NOMO-1 treated with DMSO at 0.1 percent for 48 hours (cell line): ENCODE measurements at regions not wholly inside any gene's neighbourhood (a gene's known extent, or its start where the extent isn't known, plus 50 kb on each side); places are given as distances from the start of the nearest gene placed in this dataset.

Experiments
- DNase-seq: peaks from one replicate; lab custom pipeline; 2025; ENCODE audit not compliant: unreplicated experiment; lab: John Stamatoyannopoulos, UW

- DNase-seq, result no peak
Observed at GRCh38 chr18:78727057-78727739, 252.4 kb upstream of the SALL3 start.

GRCh38 chr18:78727877-78728783 lies 251.5 kb upstream of the SALL3 start:
- DNase-seq, result no peak

- DNase-seq, result no peak
Observed at GRCh38 chr18:78728784-78729467, 250.7 kb upstream of the SALL3 start.

- DNase-seq, result no peak
Observed at GRCh38 chr18:78730546-78730945, 249.1 kb upstream of the SALL3 start.

GRCh38 chr18:78731016-78731397 lies 248.6 kb upstream of the SALL3 start:
- no peak for DNase-seq

GRCh38 chr18:78731398-78732032 lies 248.1 kb upstream of the SALL3 start:
- no peak for DNase-seq

GRCh38 chr18:78732273-78733210 lies 247.1 kb upstream of the SALL3 start:
- no peak for DNase-seq

GRCh38 chr18:78733762-78734613 lies 245.6 kb upstream of the SALL3 start:
- DNase-seq, result no peak

GRCh38 chr18:78734614-78734945 lies 245.0 kb upstream of the SALL3 start:
- DNase-seq, result no peak

GRCh38 chr18:78735131-78736014 lies 244.2 kb upstream of the SALL3 start:
- no peak for DNase-seq

- no peak for DNase-seq
Observed at GRCh38 chr18:78736015-78736690, 243.5 kb upstream of the SALL3 start.

- DNase-seq, result no peak
Observed at GRCh38 chr18:78737006-78737915, 242.4 kb upstream of the SALL3 start.

GRCh38 chr18:78738076-78738690 lies 241.4 kb upstream of the SALL3 start:
- DNase-seq, result no peak

- DNase-seq, result no peak
Observed at GRCh38 chr18:78739115-78739514, 240.5 kb upstream of the SALL3 start.

- no peak for DNase-seq
Observed at GRCh38 chr18:78739882-78740677, 239.5 kb upstream of the SALL3 start.

- DNase-seq, result no peak
Observed at GRCh38 chr18:78740876-78741275, 238.7 kb upstream of the SALL3 start.
